ENCODE measurements at regions not wholly inside any gene's neighbourhood (a gene's known extent, or its start where the extent isn't known, plus 50 kb on each side); places are given as distances from the start of the nearest gene placed in this dataset.
"Not testable (repeated sequence)": the region's sequence is repeated elsewhere in the genome, so short reads cannot be mapped to it uniquely, and the experiment has no call there.

DNA sequence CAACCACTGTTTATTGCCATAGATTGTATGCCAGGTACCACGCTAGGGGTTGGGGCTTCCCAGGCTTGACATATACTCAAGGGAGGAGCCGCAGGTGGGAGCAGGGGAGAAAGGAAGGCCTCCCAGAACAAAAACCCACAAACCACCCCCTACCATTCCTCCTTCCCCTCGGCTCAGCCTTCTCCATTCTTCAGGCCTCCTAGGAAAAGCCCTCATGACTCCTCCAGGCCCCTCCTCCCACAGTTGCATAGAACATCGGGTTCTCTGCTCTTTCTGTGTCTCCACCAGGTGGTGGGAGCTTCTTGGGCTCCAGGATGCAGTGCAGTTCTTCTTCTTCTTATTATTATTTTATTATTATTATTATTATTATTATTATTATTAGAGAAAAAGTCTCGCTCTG, 80.3 kb downstream of the ZFP36L2 start:
- DNase-seq (ENCODE audit: low read depth): no peak

DNA sequence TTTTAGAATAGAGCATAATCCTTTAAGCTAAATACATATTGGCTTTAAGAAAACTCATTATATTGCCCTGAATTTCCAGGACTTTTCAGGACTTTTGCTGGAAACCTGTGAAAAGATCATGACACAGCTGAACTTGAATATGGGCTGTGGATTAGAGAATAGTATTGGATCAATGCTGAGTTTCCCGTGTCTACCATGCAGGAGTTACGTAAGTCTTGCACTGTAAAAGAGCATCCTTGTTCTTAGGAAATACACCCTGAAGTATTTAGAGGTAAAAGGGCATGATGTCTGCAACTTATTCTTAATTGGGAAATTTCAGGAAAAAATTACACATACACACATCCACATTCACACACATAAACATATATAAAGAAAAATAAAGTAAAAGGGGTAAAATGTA, 82.1 kb downstream of the ZFP36L2 start:
- DNase-seq (ENCODE audit: low read depth): no peak

DNA sequence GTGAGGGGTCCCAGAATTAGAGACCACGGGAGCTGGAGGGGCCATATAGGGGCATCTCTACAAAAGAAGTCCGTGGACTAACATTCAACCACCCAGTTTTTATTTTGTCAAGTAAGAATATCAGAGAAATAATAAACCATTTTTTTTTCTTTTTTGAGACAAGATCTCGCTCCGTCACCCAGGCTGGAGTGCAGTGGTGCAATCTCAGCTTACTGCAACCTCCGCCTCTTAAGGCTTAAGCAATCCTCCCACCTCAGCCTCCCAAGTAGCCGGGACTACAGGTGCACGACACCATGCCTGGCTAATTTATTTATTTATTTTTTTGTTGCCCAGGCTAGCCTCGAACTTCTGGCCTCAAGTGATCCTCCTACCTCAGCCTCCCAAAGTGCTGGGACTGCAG, 82.7 kb downstream of the ZFP36L2 start:
- no peak for DNase-seq (ENCODE audit: low read depth)

DNA sequence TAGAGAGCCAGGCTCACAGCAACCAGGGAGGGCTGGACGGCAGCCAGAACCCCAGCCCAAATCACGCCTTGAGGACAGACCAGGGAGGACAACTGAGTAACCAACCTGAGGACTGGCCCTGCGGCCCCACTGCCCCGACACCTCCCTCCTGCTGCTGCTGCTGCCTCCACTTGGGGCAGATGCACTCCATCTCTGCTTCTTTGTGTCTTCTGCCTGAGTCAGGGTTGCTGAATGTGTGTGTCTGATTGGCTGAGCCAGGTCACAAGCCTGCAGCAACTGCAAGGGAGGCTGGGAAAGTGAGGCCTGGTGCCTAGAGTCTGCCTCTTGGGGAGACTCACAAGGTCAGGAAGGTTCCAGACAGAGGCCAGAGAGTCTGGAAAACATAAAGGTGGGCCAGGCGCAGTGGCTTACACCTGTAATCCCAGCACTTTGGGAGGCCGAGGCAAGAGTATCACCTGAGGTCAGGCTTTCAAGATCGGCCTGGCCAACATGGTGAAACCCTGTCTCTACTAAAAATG, 83.4 kb downstream of the ZFP36L2 start:
- DNase-seq (ENCODE audit: low read depth): no peak

DNA sequence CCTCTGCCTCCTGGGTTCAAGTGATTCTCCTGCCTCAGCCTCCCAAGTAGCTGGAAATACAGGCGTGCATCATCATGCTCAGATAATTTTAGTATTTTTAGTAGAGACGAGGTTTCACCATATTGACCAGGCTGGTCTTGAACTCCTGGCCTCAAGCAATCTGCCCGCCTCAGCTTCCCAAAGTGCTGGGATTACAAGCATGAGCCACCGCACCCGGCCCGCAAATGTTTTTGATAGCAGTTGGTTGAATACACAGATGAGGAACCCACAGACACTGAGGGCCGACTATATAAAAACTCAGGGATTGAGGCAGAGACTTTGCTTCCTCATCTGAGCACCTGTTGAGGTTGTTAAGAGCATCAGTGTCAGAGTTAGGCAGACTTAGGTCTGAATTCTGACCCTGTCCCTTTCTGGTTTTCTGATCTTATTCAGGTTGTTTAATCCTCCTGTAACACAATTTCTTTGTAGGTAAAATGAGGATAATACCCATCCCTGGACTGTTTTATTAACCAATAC, 84.7 kb downstream of the ZFP36L2 start:
- not testable (repeated sequence) for DNase-seq (ENCODE audit: low read depth)

DNA sequence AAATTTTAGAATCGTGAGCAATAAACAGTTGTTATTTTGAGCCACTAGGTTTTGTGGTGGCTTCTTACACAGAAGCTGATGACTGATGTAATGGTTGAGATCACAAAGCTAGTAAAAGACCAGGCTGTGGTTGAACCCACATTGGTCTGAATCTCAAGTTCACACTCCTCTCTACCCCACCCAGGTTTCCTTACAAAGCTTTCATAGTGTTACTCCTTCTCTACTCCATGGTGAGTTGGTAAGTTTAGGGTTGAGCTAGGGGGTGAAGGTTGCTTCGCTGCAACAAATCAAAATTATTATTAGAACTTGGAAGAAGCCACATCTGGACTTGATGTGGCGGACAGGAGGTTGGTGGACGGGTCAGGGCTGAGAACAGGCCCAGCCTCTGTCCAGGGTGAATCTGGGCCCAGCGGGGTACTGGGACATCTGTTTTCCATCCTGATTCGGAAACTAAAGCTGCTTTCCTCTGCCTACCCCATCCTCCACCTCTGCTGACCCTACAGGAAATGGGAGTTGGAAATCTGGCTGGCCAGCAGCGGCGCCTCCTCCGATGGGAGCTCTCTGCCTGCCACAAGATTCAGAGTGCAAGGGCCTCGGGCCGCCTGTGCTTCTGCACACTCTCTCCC, 86.3 kb downstream of the ZFP36L2 start:
- DNase-seq (ENCODE audit: low read depth): no peak

DNA sequence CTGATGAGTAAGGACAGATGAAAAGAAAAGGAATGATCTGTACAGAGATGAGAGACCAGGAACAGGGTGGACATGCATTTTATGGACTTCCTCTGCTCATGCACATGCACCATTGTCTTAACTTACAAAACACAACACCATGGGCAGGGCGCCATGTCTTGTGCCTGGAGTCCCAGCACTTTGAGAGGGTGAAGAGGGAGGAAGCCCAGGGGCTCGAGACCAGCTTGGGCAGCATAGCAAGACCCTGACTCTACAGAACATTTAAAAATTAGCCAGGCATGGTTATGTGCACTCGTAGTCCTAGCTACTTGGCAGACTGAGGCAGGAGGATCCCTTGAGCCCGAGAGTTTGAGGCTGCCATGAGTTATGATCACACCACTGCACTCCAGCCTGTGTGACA, 86.9 kb downstream of the ZFP36L2 start:
- no peak for DNase-seq (ENCODE audit: low read depth)

DNA sequence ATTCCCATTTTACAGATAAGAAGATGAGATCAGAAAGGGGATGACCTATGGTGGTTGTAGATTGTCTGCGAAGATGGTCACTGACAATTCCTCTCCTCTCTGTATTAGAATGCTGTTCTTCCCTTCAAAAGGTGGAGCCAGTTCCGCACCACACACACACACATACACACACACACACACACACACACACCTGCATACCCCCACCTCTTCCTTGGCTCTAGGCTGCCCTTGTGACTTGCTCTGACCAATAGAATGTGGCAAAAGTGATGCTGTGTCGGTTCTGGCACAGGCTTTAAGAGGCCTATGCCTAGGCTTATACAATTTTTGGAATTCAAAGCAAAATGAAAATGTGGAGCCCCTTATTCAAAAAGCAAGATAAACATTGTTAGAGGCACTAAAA, 88.0 kb downstream of the ZFP36L2 start:
- DNase-seq (ENCODE audit: low read depth): no peak

DNA sequence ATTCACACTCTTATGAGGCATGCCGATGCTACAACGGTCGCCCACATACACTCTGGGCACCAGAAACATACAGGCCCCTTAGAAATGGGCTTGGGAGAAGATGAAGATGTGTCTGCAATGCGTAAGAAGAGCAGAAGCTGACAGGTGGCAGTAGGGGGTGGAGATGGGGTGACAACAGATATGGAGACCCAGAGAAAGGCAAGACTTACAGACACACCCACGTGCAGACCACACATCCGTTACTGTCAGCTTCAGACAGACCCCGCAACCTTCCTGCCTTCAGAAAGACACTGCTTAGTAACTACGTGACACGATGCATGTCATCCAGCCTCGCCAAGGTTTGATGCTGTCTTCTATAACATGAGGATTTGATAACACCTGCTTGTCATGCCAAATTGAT, 89.5 kb downstream of the ZFP36L2 start:
- DNase-seq (ENCODE audit: low read depth): peak; percentile 55

DNA sequence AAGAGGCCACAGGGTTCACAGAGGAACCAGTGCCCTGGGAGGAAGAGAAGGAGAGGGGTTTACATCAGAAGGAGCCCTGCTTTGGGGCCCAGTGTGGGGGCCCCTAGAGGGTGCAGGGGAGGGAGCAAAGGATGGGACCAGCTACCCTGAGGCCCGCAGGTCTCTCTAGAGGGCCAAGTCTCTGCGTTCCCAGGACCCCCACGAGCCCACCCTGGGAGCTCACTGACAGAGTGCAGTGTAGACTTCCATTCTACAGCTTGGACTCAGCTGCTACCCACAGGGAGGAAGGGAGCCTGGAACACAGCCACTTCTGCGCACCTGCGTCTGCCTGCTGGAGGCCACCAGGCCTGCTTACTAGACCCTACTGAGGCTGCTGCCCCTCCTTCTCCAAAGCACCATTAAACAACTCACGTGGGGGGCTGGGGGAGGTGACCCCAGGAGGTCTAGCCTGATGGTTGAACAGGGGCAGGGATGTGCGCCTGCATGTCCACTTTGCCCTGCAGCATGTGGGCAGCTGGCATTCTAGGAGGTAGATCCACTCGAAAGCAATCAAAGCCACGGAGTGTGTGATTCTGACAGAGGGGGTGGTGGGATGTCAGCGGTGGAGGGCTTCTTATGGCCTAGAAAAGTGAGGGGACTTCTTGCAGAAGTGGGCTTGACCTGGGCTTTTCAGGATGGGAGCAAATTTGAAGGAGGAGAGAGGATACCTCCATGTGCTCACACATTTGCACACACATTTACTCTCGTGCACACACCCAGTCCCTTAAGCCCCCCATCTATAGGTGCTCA, 90.2 kb downstream of the ZFP36L2 start:
- no peak for DNase-seq (ENCODE audit: low read depth)

DNA sequence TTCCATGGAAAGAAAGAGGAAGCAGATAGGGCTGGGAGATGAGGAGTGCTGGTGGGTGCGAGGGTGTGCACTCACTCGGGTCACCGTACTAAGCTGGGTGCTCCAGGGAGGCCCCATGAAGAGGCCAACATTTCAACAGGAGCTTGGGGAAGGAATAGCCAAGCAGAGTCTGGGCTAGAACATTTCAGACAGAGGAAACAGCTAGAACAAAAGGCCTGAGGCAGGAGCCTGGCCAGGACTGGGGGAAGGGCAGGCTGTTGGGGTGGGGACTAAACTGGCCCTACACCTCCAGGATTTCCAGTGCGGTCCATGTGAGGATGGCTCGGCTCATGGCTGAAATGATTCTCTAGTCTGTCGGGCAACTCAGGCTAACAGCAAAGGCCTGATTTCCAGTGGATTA, 90.8 kb downstream of the ZFP36L2 start:
- no peak for DNase-seq (ENCODE audit: low read depth)

DNA sequence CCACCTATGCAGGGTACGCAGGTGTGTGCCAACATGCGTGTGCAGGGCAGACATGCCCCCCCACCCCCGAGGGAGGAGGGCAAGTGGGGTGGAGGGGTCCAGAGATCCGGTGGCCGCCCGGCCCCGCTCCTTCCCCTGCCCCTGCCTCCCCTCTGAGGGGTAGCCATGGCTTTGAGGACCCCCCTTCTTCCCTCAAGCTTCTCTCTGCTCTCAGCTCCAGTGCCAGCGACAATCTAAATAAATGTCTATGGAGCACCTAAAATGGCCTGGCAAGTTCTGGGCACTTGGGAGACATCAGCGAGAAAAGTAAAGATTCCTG, 91.9 kb downstream of the ZFP36L2 start:
- no peak for DNase-seq (ENCODE audit: low read depth)

DNA sequence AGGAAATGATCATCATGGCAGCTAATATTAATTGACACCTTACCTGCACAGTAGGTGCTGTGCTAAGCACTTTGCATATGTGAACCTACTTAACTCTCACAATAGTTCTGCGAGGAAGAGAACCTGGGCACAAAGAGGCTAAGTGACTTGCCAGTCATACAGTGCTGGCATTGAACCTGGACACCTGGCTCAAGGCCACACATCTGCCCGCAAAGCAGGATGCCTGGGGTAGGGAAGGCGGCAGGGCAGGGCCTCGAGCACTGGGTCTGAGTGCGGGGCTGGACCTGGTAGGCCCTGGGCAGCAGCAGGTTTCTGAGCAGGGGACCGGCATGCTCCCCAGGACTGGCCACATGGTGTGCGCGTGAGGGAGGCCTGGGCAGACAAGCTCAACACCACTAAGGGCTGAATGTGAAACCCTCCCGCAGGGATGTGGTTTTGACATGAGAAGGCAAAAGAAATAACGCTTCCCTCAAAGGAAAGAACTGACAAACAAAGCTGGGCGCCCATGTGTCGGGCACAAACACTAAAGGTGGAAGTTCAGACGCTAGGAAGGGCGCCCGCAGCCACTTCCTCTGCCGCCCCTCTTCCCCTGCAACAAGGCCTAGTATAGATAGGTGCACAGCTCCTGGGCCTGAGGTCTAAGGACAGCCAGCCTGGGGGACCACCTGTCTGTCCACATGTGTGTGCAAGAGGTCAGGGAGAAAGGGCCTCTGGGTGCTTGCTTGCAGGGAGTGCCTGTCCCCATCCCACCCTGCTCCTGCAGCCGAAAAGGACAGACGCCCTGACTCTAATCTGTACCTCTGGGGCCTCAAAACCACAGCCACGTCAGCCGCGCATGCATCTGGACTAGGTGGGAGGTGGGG, 92.5 kb downstream of the ZFP36L2 start:
- DNase-seq (ENCODE audit: low read depth): no peak

DNA sequence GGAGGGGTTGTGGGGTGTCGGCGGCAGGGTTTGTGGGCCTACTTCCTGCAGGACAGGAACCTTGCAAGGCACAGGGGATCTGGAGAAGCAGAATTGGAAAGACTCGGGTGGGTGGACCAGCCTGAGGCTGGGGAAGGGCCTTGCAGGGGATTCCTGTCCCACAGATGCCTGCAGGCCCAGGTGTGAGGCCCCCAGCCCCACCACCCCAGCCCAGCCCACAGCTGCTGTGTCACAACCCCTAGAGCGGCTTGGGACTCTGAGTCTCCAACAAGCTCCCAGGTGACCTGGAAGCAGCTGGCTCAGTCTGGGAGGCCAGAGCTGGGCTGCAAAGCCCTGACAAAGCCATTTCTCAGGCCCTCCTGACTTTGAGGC, 93.1 kb downstream of the ZFP36L2 start:
- DNase-seq (ENCODE audit: low read depth): no peak

DNA sequence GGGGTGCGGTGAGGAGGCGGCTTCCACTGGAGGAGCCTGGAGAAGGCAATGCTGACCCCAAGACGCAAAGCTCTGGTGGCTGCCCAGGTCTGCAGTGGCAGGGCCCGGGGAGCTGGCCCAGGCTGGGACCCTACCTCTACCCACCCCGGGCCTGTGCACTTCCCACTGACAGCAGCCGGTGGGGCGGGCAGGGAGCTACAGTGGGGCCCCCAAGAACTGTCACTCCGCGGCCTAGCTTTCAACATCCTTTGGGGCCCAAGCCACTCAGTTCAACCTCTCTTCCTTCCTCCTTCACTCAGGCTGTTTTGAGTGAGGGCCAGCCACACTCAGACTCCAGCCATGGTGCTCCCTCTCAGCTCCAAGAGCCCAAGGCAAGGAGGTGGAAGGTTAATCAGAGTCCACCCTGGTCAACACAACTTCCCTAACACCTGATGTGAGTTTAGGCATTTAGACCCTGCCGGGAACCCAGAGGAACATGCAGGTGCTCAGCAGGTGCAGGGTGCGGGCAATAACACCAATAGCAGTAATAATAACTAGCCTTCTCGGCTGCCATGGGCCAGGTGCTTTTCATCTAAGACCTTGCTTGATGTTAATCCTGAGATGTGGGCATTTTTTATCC, 93.6 kb downstream of the ZFP36L2 start:
- no peak for DNase-seq (ENCODE audit: low read depth)

DNA sequence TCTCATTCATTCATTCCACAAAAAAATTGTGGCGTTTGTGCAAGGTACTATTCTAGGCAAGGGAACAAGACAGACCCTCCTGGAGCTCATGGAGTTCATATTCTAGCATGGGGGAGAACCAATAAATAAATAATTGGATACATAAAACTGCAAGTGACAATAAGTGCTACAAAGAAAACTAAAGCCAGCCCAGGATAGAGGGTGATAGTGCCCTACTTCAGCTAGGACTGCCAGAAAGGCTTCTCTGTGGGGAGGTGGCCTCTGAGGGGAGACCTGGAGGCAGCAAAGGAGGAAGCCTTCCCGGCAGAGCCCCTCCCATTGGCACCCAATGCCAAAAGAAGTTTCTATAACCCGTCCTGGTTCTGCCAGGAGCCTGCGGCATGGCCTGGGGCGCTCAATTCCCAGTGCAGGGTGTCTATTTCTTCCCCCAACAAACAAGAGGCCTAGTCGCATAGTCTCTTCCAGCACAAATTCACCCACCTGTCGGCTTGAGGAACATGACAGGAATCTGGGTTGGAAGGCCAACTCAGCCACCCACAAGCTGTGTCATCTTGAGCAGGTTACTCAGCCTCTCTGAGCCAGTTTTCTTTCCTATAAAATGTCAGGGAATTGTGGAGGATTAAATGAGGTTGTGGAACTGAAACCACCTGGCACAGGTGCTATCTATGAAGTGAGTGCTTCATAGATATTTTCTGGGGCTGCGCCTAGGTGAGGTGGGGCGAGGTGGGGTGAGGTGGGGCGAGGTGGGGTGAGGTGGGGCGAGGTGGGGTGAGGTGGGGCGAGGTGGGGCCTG, 94.3 kb downstream of the ZFP36L2 start:
- DNase-seq (ENCODE audit: low read depth): no peak

DNA sequence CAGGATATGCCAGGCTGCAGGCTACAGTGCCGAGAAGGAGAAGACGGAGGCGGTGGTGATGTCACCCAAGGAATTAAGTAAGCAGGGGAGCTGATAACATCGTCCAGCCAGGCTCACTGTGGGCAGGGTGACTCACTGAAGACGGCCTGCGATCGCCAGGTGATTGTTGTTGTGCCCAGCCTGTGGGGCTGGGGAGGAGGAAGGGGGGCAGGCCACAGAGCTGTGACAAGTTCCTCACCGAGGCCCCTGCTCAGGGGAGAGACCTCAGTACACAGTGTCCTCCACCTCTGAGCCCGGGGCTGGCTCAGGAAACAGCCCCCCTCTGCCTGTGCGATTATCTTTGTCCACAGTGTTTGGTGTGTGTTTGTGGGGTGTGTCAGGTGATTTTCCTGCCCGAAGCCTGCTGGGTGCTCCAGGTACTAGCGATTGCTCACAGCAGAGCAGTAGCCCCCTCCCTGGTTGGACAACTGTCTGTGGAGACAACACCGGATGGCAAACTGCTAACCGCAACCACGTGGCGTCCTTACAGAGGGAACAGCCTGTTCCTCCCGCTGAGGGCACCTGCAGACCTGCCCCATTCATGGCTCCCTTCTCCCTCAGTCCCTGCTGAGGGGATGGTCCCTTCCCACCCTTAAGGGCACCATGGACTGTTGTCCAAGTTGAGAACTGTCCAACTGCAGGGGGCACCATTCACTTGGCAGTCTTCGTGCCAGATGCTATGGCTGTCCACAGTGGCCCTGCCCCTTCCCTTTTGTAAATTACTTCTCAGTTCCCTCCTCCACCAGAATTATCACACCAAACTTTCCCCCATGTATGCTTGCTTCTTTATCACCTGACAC, 95.1 kb downstream of the ZFP36L2 start:
- peak; percentile 48 for DNase-seq (ENCODE audit: low read depth)

DNA sequence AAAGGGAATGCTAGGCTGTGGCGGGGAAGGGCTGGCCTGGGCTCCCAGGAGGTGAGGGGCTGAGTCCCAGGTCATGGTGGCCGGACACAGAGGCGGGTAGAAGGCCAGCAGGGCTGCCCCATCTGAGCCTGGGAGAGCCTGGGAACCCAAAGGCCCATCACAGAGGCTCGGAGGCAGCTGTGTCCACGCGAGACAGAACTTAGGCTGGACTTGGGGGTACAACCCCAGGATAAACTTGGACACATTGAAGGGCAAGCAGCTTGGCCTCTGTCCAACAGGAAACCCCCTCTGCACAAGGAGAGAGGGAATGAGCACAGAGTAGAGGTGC, 95.9 kb downstream of the ZFP36L2 start:
- DNase-seq (ENCODE audit: low read depth): no peak

DNA sequence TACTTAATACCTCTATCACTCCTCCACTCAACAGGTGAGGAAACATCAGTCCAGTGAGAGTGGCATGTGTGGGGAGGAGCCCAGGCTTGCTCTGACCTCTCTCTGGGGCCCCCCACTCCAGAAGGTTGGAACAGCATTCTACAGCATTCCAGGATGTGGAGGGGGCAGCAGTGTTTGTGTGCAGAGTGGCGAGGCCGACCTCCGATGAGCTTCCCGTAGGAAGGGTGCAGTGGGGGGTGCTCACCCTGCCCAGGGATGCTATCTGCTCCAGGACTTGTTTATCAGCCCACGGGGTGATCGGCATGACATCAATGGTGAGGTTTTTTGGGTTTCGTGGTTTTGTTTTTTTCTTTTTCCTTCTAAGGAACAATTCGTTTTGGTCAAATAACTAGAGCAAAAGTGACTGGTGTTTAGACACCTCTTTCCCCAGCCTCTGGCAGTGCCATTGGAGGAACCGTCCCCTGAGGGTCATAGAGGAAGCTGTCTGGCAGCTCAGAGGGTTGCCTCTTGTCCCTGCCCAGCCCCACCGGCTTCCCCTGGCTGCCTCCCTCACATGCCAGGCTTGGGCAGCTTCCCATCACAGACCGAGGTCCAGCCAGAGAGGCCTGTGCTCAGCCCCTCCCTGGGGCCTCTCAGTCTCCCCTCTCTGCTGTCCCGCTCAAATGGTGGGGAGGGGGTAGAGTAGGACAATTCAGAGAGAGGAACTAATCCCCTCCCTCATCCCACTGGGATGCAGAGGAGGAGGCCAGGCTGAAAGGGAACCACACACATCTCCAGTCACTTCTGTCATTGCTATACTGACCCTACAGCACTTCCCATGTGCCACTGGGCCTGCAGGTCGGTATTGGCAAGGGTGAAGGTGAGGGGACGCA, 96.5 kb downstream of the ZFP36L2 start:
- no peak for DNase-seq (ENCODE audit: low read depth)

DNA sequence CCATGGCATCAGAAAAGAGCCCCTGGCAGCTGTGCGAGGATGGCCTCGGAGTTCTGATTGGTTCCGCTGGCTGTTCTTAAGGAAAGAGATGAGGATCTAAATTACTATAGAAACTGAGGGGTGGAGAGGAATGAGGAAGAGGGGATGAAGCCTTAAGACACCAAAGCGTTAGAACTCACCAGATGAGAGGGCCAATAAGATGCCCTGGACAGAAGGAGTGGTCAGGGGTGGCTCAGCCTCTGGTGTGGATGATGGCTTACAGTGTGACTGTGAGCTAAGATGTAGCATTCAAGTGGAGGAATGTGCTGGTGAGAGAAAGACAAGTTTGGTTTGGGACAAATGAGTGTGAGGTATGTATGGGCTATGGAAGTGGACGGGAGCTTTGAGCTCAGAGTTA, 97.8 kb downstream of the ZFP36L2 start:
- no peak for DNase-seq (ENCODE audit: low read depth)
